Upper lobe of left lung (tissue), 4 donors: ENCODE measurements at regions not wholly inside any gene's neighbourhood (a gene's known extent, or its start where the extent isn't known, plus 50 kb on each side); places are given as distances from the start of the nearest gene placed in this dataset.
"Not testable (repeated sequence)": the region's sequence is repeated elsewhere in the genome, so short reads cannot be mapped to it uniquely, and the experiment has no call there.

Source experiments
- CTCF ChIP-seq, 6 experiments: fragments of 450-650 bp in 4 of 6; fragments of 200-600 bp in 2 of 6; sonication (generic) in 2 of 6; IDR thresholded peaks; one replicate each; pipeline ENCODE4 v1.5.1; 2016 to 2019; ENCODE audit warnings: antibody characterized with exemption in 6 of 6
- POLR2A ChIP-seq, 4 donors: fragments of 450-650 bp; IDR thresholded peaks; one replicate each; pipeline ENCODE4 v1.5.1; 2016 to 2017; ENCODE audit warnings: antibody characterized with exemption in 4 of 4, mild to moderate bottlenecking in 2 of 4

GRCh38 chr7:34235101-34235500 lies 329.8 kb downstream of the BMPER start:
- not testable (repeated sequence) for TF ChIP-seq POLR2A, CTCF (IDR thresholded peaks at IDR 0.05)
